Colonic mucosa (tissue), 4 donors: ENCODE measurements at regions not wholly inside any gene's neighbourhood (a gene's known extent, or its start where the extent isn't known, plus 50 kb on each side); places are given as distances from the start of the nearest gene placed in this dataset.

Source experiments
- DNase-seq: peaks from one replicate; pipeline ENCODE4 v3.0.0-alpha.2; 2020
- H3K27ac ChIP-seq: fragments of 200-600 bp; one replicate; pipeline ENCODE4 v1.8.0; 2021
- H3K27me3 ChIP-seq: fragments of 200-600 bp; one replicate; pipeline ENCODE4 v1.8.0; 2021
- H3K36me3 ChIP-seq: fragments of 200-600 bp; one replicate; pipeline ENCODE4 v1.8.0; 2021
- H3K4me1 ChIP-seq: fragments of 200-600 bp; one replicate; pipeline ENCODE4 v1.8.0; 2021; ENCODE audit warnings: mild to moderate bottlenecking
- H3K4me3 ChIP-seq: fragments of 200-600 bp; one replicate; pipeline ENCODE4 v1.8.0; 2021
- H3K9ac ChIP-seq, 2 donors: one replicate each; pipeline ENCODE4 v1.7.0; 2013; ENCODE audit warnings: control low read depth in 2 of 2, low read depth in 2 of 2, low read length in 2 of 2
- H3K9me3 ChIP-seq: fragments of 200-600 bp; one replicate; pipeline ENCODE4 v1.8.0; 2021
- intact Hi-C: fragments of 100-400 bp; cut with DNase I; formaldehyde crosslinking; loops from one replicate; pipeline ENCODE4 v1.14.1; 2022
- TF ChIP-seq, protein P1 (sequence below): fragments of 200-600 bp; IDR thresholded peaks from one replicate; pipeline ENCODE4 v1.8.0; 2022; ENCODE audit warnings: antibody characterized with exemption, mild to moderate bottlenecking
- donor health status: healthy.
- donor health status: DM: no; HTN: no; CAD: no.
- donor health status: DM: no; HTN: no; CAD: no.

DNA sequence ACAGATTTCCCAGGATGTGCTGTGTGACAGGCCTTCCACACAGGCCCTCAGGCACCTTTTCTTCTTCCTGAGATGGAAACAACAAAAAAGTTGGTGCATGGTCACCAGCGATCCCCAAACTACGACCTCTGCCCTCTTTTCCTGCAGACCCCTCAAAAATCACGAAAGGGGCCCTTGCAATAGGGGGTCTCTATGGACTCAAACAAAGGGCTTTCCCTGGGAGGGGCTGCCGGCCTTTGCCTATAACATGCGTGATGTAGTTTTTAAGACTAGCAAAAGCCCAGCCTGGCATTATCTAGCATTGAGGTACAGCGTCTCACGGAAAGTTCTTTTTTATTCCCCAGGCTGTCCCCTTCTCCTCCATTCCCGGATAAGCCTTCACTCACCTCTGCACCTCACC, 71.2 kb downstream of the DIO3 start:
- Histone ChIP-seq H3K4me3 (no peak overlapping the region), H3K9ac (no peak overlapping the region), H3K9me3 (no peaks in the 10 kb centered on the region), H3K4me1 (peaks cover 8% of the 10 kb centered on the region), H3K36me3 (no peaks in the 10 kb centered on the region), H3K27me3 (no peaks in the 10 kb centered on the region), H3K27ac (no peak overlapping the region)
- no peak for DNase-seq
- intact Hi-C loops, result loop anchor here (10.0 kb wide), 1 partner anchor 928 kb away; no protein-coding TSS in a partner anchor
- TF ChIP-seq, protein P1, sequence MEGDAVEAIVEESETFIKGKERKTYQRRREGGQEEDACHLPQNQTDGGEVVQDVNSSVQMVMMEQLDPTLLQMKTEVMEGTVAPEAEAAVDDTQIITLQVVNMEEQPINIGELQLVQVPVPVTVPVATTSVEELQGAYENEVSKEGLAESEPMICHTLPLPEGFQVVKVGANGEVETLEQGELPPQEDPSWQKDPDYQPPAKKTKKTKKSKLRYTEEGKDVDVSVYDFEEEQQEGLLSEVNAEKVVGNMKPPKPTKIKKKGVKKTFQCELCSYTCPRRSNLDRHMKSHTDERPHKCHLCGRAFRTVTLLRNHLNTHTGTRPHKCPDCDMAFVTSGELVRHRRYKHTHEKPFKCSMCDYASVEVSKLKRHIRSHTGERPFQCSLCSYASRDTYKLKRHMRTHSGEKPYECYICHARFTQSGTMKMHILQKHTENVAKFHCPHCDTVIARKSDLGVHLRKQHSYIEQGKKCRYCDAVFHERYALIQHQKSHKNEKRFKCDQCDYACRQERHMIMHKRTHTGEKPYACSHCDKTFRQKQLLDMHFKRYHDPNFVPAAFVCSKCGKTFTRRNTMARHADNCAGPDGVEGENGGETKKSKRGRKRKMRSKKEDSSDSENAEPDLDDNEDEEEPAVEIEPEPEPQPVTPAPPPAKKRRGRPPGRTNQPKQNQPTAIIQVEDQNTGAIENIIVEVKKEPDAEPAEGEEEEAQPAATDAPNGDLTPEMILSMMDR, result no peak

DNA sequence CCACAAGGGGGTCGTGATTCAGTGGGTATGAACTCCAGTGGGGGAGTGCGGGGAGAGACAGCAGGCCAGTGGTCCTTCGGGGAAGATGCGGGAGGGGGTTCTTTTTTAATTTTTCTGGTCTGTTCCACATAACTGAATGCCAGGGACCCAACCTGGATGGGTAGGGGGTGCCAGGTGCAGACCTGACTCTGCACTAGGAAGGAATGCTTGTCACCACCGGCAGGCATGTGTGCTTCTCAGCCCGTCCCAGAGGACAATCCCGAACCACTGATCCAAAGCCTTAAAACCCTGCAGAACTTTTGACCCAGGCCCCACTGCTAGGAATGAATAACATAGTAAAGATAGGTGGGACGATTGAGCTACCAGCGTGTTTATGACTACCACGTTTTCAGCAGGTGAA, 72.0 kb downstream of the DIO3 start:
- TF ChIP-seq, protein P1, result no peak
- peaks cover 6% of the 10 kb centered on the region for H3K4me1 ChIP-seq
- no peak overlapping the region for H3K27ac ChIP-seq
- H3K9me3 ChIP-seq, result no peaks in the 10 kb centered on the region
- DNase-seq, result no peak
- intact Hi-C loops, result loop anchor here (10.0 kb wide), 1 partner anchor 928 kb away; no protein-coding TSS in a partner anchor
- H3K9ac ChIP-seq, result no peak overlapping the region
- no peak overlapping the region for H3K4me3 ChIP-seq
- no peaks in the 10 kb centered on the region for H3K36me3 ChIP-seq
- H3K27me3 ChIP-seq, result no peaks in the 10 kb centered on the region

DNA sequence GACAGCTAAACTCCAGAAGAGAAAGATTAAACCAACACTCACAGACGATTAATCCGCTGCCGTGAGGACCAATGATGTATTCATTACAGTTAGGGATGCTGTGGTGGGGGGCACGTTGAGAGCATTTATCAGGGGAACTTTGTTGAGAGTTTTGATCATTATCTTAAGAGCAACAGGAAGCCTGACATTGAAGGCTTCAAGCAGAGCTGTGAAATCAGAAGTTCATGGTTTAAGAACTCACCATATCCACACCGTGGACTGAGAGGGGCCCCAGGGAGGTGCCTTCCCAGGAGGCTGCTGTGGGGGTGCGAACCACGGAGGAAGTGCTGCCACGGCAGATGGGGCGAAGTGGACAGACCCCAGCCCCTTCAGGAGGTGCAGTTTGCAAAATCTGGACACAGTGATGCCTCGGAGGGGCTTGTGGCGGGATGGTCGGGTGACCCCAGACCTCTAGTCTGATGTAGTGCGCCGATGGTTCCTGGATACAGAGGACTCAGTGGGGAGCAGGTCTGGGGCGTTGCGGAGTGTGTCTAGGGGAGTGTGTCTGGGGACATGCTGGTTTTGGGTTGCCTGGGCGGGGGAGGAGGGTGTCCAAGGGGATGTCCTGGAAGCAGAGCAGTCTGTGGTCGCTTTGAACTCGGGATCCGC, 73.0 kb downstream of the DIO3 start:
- no peaks in the 10 kb centered on the region for H3K27me3 ChIP-seq
- H3K36me3 ChIP-seq, result no peaks in the 10 kb centered on the region
- H3K27ac ChIP-seq, result no peak overlapping the region
- DNase-seq, result no peak
- H3K4me1 ChIP-seq, result no peaks in the 10 kb centered on the region
- no peak overlapping the region for H3K9ac ChIP-seq
- no peak overlapping the region for H3K4me3 ChIP-seq
- no peaks in the 10 kb centered on the region for H3K9me3 ChIP-seq
- TF ChIP-seq, protein P1, result no peak
- intact Hi-C loops, result loop anchor here (10.0 kb wide), 1 partner anchor 930 kb away; no protein-coding TSS in a partner anchor

DNA sequence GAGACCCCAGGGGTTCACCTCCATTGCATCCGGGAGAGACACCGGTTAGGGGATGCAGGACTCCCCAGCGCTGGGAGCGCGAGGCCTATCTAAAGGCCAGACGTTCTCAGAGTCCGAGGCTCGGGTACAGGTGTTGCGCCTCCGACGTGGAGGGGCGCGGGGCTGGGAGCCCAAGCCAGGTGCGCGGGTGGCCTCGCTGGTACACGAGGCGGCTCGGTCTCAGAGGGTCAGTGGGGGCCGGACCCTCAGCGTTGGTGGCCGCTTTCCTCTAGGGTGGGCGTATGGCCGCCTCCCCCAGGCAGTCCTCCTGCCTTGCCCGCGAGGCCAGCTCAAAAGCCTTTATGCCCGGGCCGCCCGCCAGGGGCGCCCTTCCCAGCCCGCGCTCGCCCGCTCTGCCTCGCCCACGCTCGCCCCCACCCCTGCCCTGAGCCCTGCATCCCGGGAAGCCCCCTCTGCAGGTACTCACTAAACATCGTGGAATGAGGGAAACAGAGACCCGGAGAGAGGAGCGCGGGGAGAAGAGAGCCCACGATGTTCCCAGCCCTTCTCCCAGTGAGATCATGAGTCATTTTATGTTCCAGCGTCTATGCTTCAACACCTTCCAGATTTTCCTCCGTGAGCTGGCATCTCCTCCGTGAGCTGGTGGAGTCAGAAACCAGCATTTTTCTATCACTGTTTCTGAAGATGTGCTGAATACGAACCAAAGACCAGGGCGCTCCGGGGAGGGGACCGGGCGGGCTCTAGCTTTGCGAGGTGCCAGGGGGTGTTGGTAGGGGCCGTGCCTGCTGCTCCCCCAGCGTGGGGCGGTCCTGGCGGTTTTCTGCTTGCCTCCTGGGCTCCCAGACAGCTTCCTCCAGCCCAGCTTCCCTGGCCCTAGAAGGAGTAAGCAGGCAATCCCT, 73.8 kb downstream of the DIO3 start:
- no peaks in the 10 kb centered on the region for H3K4me1 ChIP-seq
- no peaks in the 10 kb centered on the region for H3K36me3 ChIP-seq
- no peak overlapping the region for H3K27ac ChIP-seq
- TF ChIP-seq, protein P1, result no peak
- no peak overlapping the region for H3K4me3 ChIP-seq
- H3K9ac ChIP-seq, result no peak overlapping the region
- no peaks in the 10 kb centered on the region for H3K27me3 ChIP-seq
- intact Hi-C loops, result loop anchor here (10.0 kb wide), 1 partner anchor 930 kb away; no protein-coding TSS in a partner anchor
- DNase-seq, result no peak
- no peaks in the 10 kb centered on the region for H3K9me3 ChIP-seq

DNA sequence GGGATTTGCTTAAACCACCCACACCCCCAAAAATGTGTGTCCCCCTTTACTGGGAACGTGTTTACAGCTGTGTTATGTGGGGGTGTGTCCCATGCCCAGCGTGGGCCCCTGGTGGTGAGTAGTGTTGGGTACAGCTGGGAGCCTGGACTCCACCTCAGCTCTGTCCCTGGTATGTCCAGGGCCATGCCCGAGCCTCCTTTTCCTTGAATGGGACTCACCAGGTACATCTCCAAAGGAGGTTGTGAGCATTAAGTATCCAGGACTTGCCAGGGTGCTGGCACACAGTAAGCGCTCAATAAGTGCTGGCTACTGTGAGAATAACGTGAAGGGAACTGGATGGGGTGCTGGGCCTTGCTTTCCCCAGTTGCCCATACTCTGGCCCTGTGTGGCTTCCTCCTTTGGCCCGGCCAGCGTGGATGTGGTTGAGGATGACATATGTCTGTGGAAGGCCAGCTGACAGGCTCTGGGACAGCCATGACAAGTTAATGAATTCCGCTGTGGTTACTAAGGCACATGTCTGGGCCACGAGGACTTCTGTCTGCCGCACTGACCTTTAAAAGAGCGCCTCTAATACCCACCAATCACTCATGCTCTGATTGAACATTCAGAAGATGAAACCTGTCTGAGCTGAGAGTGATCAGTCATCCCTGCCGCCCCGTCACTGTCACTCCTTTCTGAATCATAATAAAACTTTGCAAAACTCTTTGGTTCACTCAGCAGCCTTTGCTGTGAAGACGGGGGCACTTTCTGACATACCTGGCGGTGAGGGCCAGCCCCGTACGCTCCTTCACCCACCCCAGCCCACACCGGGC, 74.7 kb downstream of the DIO3 start:
- no peak overlapping the region for H3K9ac ChIP-seq
- H3K27me3 ChIP-seq, result no peaks in the 10 kb centered on the region

More for the DNA sequence above, 74.7 kb downstream of the DIO3 start:
- TF ChIP-seq, protein P1, result no peak
- Histone ChIP-seq H3K9me3 (no peaks in the 10 kb centered on the region), H3K4me3 (no peak overlapping the region), H3K36me3 (no peaks in the 10 kb centered on the region), H3K4me1 (no peaks in the 10 kb centered on the region), H3K27ac (no peak overlapping the region)
- intact Hi-C loops, result loop anchor here (10.0 kb wide), 1 partner anchor 931 kb away; no protein-coding TSS in a partner anchor
- DNase-seq, result no peak
